ENCODE measurements at regions not wholly inside any gene's neighbourhood (a gene's known extent, or its start where the extent isn't known, plus 50 kb on each side); places are given as distances from the start of the nearest gene placed in this dataset.

- no peak overlapping the region for H3K9ac ChIP-seq (ENCODE audit: control insufficient read depth, extremely low read depth, insufficient read depth, low read length)
- H3K36me3 ChIP-seq (ENCODE audit: control insufficient read depth in 2 of 2, extremely low read depth in 1 of 2, insufficient read depth in 2 of 2, low read length in 2 of 2), result no peaks in the 10 kb centered on the region
- dilution Hi-C loops (cut with MboI; ENCODE audit: extremely low pct_ligation_motif_present, low sequenced_read_pairs), result no loop called here
- H3K27ac ChIP-seq (ENCODE audit: control insufficient read depth, insufficient read depth, low read length), result no peak overlapping the region
- no peaks in the 10 kb centered on the region for H3K79me2 ChIP-seq (ENCODE audit: control insufficient read depth, insufficient read depth, low read length)
- no peaks in the 10 kb centered on the region for H3K9me1 ChIP-seq (ENCODE audit: control insufficient read depth, extremely low read depth, insufficient read depth, low read length)
- DNase-seq (ENCODE audit: low read depth, low spot score) (no peak), FAIRE-seq (no peak)
- H4K20me1 ChIP-seq (ENCODE audit: control insufficient read depth, extremely low read depth, insufficient read depth, low read length), result no peaks in the 10 kb centered on the region
- no peak overlapping the region for H3K4me2 ChIP-seq (ENCODE audit: control insufficient read depth, extremely low read depth, insufficient read depth, low read depth, low read length)
- H3K4me3 ChIP-seq (ENCODE audit: control insufficient read depth in 2 of 3, extremely low read depth in 1 of 3, insufficient read depth in 2 of 3, low read depth in 1 of 3, low read length in 3 of 3), result no peak overlapping the region
- TF ChIP-seq EZH2 (IDR thresholded peaks at IDR 0.05; ENCODE audit: low read length), result no peak
- TF ChIP-seq CTCF (optimal IDR thresholded peaks at IDR 0.05 in 1 of 3, IDR thresholded peaks at IDR 0.05 in 1 of 3, conservative IDR thresholded peaks at IDR 0.05 in 1 of 3; ENCODE audit: extremely low read depth in 1 of 3, insufficient read depth in 2 of 3, low read length in 3 of 3), result no peak
- H3K27me3 ChIP-seq (ENCODE audit: control insufficient read depth, extremely low read depth, insufficient read depth, low read length), result no peaks in the 10 kb centered on the region
- H2AFZ ChIP-seq (ENCODE audit: control insufficient read depth, low read length), result no peak overlapping the region
- no peaks in the 10 kb centered on the region for H3K4me1 ChIP-seq (ENCODE audit: control insufficient read depth, extremely low read depth, insufficient read depth, low read length)
- H3K9me3 ChIP-seq (ENCODE audit: control insufficient read depth, low read depth, low read length), result no peaks in the 10 kb centered on the region
Measured at GRCh38 chr5:9784231-9784630, 154.1 kb upstream of the TAS2R1 start.

GRCh38 chr5:9782826-9783560 lies 152.8 kb upstream of the TAS2R1 start:
- H3K79me2 ChIP-seq (ENCODE audit: control insufficient read depth, insufficient read depth, low read length), result no peaks in the 10 kb centered on the region
- no peak overlapping the region for H3K27ac ChIP-seq (ENCODE audit: control insufficient read depth, insufficient read depth, low read length)
- no peaks in the 10 kb centered on the region for H3K36me3 ChIP-seq (ENCODE audit: control insufficient read depth in 2 of 2, extremely low read depth in 1 of 2, insufficient read depth in 2 of 2, low read length in 2 of 2)
- H3K4me2 ChIP-seq (ENCODE audit: control insufficient read depth, extremely low read depth, insufficient read depth, low read depth, low read length), result no peak overlapping the region
- no peak overlapping the region for H3K4me3 ChIP-seq (ENCODE audit: control insufficient read depth in 2 of 3, extremely low read depth in 1 of 3, insufficient read depth in 2 of 3, low read depth in 1 of 3, low read length in 3 of 3)
- H4K20me1 ChIP-seq (ENCODE audit: control insufficient read depth, extremely low read depth, insufficient read depth, low read length), result no peaks in the 10 kb centered on the region
- no peaks in the 10 kb centered on the region for H3K9me1 ChIP-seq (ENCODE audit: control insufficient read depth, extremely low read depth, insufficient read depth, low read length)
- TF ChIP-seq EZH2 (IDR thresholded peaks at IDR 0.05; ENCODE audit: low read length) (no peak), CTCF (optimal IDR thresholded peaks at IDR 0.05 in 1 of 3, IDR thresholded peaks at IDR 0.05 in 1 of 3, conservative IDR thresholded peaks at IDR 0.05 in 1 of 3; ENCODE audit: extremely low read depth in 1 of 3, insufficient read depth in 2 of 3, low read length in 3 of 3) (no peak)
- no peaks in the 10 kb centered on the region for H3K4me1 ChIP-seq (ENCODE audit: control insufficient read depth, extremely low read depth, insufficient read depth, low read length)
- no peak for FAIRE-seq
- H3K27me3 ChIP-seq (ENCODE audit: control insufficient read depth, extremely low read depth, insufficient read depth, low read length), result no peaks in the 10 kb centered on the region
- H3K9ac ChIP-seq (ENCODE audit: control insufficient read depth, extremely low read depth, insufficient read depth, low read length), result no peak overlapping the region
- dilution Hi-C loops (cut with MboI; ENCODE audit: extremely low pct_ligation_motif_present, low sequenced_read_pairs), result no loop called here
- no peaks in the 10 kb centered on the region for H3K9me3 ChIP-seq (ENCODE audit: control insufficient read depth, low read depth, low read length)
- DNase-seq (ENCODE audit: low read depth, low spot score), result no peak
- H2AFZ ChIP-seq (ENCODE audit: control insufficient read depth, low read length), result no peak overlapping the region
